ENCODE measurements at regions not wholly inside any gene's neighbourhood (a gene's known extent, or its start where the extent isn't known, plus 50 kb on each side); places are given as distances from the start of the nearest gene placed in this dataset.

DNA sequence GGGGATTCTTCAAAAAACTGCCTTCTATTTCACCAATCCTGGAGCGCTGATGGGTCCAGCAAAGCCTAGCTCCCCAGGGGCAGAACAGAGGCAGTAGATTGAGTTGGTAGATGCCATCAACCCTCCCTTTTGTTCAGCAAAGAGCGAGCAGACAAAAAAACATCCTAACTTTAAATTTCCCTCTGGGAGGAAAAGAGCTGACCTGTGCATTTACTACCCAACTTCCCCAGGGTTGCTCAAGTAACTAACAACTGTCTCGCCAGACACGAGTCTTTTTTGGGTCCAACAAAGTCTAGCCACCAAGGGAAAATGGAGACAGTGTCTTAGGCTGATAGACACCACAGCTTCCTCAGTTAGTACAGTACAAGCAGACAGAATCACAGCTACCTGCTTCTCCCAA is 476.3 kb upstream of the GRIA1 start:
- H3K9me3 ChIP-seq = peaks cover 5% of the 10 kb centered on the region
- H3K4me1 ChIP-seq = no peaks in the 10 kb centered on the region
- no peak for DNase-seq (ENCODE audit: low spot score in 2 of 2)
- TF ChIP-seq, protein P1, sequence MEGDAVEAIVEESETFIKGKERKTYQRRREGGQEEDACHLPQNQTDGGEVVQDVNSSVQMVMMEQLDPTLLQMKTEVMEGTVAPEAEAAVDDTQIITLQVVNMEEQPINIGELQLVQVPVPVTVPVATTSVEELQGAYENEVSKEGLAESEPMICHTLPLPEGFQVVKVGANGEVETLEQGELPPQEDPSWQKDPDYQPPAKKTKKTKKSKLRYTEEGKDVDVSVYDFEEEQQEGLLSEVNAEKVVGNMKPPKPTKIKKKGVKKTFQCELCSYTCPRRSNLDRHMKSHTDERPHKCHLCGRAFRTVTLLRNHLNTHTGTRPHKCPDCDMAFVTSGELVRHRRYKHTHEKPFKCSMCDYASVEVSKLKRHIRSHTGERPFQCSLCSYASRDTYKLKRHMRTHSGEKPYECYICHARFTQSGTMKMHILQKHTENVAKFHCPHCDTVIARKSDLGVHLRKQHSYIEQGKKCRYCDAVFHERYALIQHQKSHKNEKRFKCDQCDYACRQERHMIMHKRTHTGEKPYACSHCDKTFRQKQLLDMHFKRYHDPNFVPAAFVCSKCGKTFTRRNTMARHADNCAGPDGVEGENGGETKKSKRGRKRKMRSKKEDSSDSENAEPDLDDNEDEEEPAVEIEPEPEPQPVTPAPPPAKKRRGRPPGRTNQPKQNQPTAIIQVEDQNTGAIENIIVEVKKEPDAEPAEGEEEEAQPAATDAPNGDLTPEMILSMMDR (IDR thresholded peaks at IDR 0.05) = no peak
- TF ChIP-seq POLR2A (IDR thresholded peaks at IDR 0.05) = no peak
- no peak for TF ChIP-seq POLR2AphosphoS5 (IDR thresholded peaks at IDR 0.05)
- TF ChIP-seq EP300 (IDR thresholded peaks at IDR 0.05) = no peak
- H3K27me3 ChIP-seq = no peaks in the 10 kb centered on the region
- no peak overlapping the region for H3K27ac ChIP-seq
- H3K36me3 ChIP-seq = no peaks in the 10 kb centered on the region
- H3K4me3 ChIP-seq = no peak overlapping the region
- 96% methylated on average over 4 of the region's 4 CpGs for WGBS

DNA sequence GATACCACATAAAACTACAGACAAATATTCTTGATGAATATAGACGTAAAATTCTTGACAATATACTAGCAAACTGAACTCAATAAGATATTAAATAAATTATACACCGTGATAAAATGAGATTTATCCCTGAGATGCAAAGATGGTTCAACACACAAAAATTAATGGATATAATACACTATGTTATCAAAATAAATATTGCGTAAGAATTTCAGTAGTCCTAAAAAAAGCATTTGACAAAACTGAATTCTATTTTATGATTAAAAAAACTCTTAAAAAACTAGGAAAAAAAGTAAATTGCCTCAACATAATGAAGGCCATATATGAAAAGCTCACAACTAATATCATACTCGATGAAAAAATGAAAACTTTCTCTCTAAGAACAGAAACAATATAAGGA is 472.3 kb upstream of the GRIA1 start:
- TF ChIP-seq POLR2AphosphoS5 (IDR thresholded peaks at IDR 0.05) (no peak), EP300 (IDR thresholded peaks at IDR 0.05) (no peak)
- TF ChIP-seq, protein P1 (IDR thresholded peaks at IDR 0.05) = no peak
- WGBS = 91% methylated on average over 4 of the region's 4 CpGs

DNA sequence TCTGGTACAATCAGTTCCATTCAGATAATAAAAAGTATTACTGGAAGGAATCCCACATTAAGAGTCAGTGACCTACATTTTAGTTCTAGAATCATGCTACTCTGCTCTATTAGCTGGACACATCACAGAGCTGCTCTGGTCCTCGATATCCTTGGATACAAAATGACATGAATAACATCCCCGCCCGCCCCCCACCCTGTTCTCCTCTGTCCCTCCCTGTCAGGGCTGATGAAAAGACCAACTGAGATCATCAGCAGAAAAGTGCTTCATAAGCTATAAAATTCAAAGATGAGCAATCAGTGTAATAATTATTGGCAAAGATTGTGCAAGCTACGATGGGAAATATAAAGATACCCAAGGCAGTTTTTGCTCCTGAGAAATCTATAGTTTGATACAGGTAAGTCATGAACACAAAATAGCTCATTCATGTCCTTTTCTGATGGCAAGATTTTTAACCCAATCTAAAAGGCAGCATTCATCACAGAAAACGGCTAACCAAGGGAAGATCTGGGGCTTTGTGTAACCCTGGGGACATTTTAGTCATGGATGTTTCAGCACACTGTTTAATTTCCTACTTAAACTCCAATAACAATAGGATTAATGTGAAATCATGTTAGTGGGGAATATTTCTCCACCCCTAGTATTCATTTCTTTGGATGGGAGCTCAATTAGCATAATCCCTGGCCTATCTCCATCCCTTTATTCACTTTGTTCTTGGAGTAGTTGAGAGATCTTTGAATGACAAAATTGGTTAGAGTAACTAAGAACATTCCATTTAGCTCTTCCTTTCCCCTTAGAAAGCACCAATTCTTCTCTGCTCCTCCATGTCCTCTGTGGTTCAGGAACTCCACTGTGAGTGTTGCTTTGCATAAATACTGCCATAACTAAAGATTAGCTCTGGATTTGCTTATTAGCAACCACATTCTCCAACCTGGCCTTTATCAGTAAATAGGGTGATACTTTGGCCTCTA is 459.4 kb upstream of the GRIA1 start:
- no peak overlapping the region for H3K4me3 ChIP-seq
- no peaks in the 10 kb centered on the region for H3K9me3 ChIP-seq
- DNase-seq (ENCODE audit: low spot score in 2 of 2) = no peak
- TF ChIP-seq, protein P1 (IDR thresholded peaks at IDR 0.05) = no peak
- TF ChIP-seq POLR2A (IDR thresholded peaks at IDR 0.05) = no peak
- no peak overlapping the region for H3K27ac ChIP-seq
- WGBS = 62% methylated on average over 5 of the region's 5 CpGs
- H3K4me1 ChIP-seq = no peaks in the 10 kb centered on the region
- H3K27me3 ChIP-seq = no peaks in the 10 kb centered on the region
- H3K36me3 ChIP-seq = no peaks in the 10 kb centered on the region

More for the DNA sequence above, 472.3 kb upstream of the GRIA1 start:
- H3K9me3 ChIP-seq = peaks cover 9% of the 10 kb centered on the region
- no peaks in the 10 kb centered on the region for H3K4me1 ChIP-seq
- H3K27me3 ChIP-seq = no peaks in the 10 kb centered on the region
- no peak for DNase-seq (ENCODE audit: low spot score in 2 of 2)
- no peak overlapping the region for H3K27ac ChIP-seq
- H3K4me3 ChIP-seq = no peak overlapping the region
- no peaks in the 10 kb centered on the region for H3K36me3 ChIP-seq

GRCh38 chr5:153039501-153039900 is 451.0 kb upstream of the GRIA1 start:
- TF ChIP-seq POLR2AphosphoS5 (IDR thresholded peaks at IDR 0.05) (no peak), POLR2A (IDR thresholded peaks at IDR 0.05) (no peak), EP300 (IDR thresholded peaks at IDR 0.05) (no peak)
- Histone ChIP-seq H3K27ac (no peak overlapping the region), H3K4me1 (no peaks in the 10 kb centered on the region), H3K36me3 (no peaks in the 10 kb centered on the region), H3K4me3 (no peak overlapping the region), H3K27me3 (no peaks in the 10 kb centered on the region), H3K9me3 (no peaks in the 10 kb centered on the region)
- no peak for DNase-seq (ENCODE audit: low spot score in 2 of 2)
- 89% methylated on average over 3 of the region's 3 CpGs for WGBS

DNA sequence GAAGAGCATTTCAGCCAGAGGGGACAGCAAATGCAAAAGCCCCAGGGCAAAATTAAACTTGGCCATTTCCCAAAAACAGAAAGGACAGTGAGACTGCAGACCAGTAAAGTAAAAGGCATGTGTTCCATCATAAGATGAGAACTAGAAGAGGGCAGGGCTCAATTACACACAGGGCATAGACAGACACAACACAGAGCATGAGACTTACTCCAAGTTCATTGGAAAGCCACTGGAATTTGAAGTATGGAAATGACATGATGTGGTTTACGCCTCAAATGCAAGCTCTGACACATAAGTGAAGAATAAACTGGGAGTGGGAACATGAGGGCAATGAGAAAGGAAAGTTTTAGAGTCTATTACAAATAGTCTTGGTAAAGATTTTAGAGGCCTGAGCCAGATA is 446.6 kb upstream of the GRIA1 start:
- H3K27me3 ChIP-seq = no peaks in the 10 kb centered on the region
- H3K36me3 ChIP-seq = no peaks in the 10 kb centered on the region
- no peaks in the 10 kb centered on the region for H3K4me1 ChIP-seq
- no peak for DNase-seq (ENCODE audit: low spot score in 2 of 2)
- WGBS = 59% methylated on average over 1 of the region's 1 CpG
- no peak for TF ChIP-seq EP300 (IDR thresholded peaks at IDR 0.05)
- TF ChIP-seq, protein P1 (IDR thresholded peaks at IDR 0.05) = no peak
- no peak for TF ChIP-seq POLR2AphosphoS5 (IDR thresholded peaks at IDR 0.05)
- no peak for TF ChIP-seq POLR2A (IDR thresholded peaks at IDR 0.05)
- no peaks in the 10 kb centered on the region for H3K9me3 ChIP-seq
- H3K27ac ChIP-seq = no peak overlapping the region
- no peak overlapping the region for H3K4me3 ChIP-seq
